OCI-LY3 (cell line): ENCODE measurements at regions not wholly inside any gene's neighbourhood (a gene's known extent, or its start where the extent isn't known, plus 50 kb on each side); places are given as distances from the start of the nearest gene placed in this dataset.

Experiments
- EZH2phosphoT487 ChIP-seq: fragments of 200-600 bp; shearing (Covaris generic); IDR thresholded peaks from 2 replicates; pipeline ENCODE4 v1.6.1; 2018; ENCODE audit warnings: antibody characterized with exemption, mixed run types, low read depth
- TF ChIP-seq, protein P1 (sequence below): fragments of 200-600, 300-600 bp; sonication (generic); IDR thresholded peaks from 2 replicates; pipeline ENCODE4 v1.5.1; 2014; ENCODE audit warnings: antibody characterized with exemption, low read length, low read depth

DNA sequence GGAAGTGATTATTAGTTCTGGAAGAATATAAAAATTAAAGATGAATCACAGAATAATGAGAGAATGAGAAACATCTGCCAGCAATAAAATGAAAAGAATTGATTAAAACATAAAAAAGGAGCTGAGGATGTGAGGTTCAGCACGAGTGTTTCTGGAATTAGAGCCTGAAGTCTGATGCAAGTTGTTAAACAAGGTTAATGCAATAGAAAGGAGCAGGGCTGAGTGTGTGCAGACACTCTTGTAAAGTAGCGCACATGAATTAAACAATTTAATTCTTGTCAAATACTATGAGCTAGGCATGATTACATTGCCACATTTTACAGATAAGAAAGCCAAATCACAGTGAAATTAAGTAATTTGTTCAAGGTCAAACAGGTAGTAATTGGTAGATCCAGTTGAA is 384.2 kb downstream of the TAF11L14 start:
- TF ChIP-seq, protein P1, sequence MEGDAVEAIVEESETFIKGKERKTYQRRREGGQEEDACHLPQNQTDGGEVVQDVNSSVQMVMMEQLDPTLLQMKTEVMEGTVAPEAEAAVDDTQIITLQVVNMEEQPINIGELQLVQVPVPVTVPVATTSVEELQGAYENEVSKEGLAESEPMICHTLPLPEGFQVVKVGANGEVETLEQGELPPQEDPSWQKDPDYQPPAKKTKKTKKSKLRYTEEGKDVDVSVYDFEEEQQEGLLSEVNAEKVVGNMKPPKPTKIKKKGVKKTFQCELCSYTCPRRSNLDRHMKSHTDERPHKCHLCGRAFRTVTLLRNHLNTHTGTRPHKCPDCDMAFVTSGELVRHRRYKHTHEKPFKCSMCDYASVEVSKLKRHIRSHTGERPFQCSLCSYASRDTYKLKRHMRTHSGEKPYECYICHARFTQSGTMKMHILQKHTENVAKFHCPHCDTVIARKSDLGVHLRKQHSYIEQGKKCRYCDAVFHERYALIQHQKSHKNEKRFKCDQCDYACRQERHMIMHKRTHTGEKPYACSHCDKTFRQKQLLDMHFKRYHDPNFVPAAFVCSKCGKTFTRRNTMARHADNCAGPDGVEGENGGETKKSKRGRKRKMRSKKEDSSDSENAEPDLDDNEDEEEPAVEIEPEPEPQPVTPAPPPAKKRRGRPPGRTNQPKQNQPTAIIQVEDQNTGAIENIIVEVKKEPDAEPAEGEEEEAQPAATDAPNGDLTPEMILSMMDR: no peak
- no peak for TF ChIP-seq EZH2phosphoT487
